Thoracic aorta (tissue), 2 donors: ENCODE measurements at regions not wholly inside any gene's neighbourhood (a gene's known extent, or its start where the extent isn't known, plus 50 kb on each side); places are given as distances from the start of the nearest gene placed in this dataset.

ENCODE experiments used
- ATAC-seq: fragments of 150-250 bp; one replicate; pipeline ENCODE4 v1.8.0; 2017; ENCODE audit warnings: low read depth; ENCODE audit not compliant: insufficient number of reproducible peaks, low FRiP score
- DNase-seq: peaks from one replicate; pipeline ENCODE4 v3.0.0-alpha.2; 2020; ENCODE audit warnings: low spot score
- H3K27ac ChIP-seq, 2 donors: fragments of 200-600 bp; sonication (generic); 1 replicate in 1 of 2; 2 replicates in 1 of 2; pipeline ENCODE4 v1.5.1; 2016; ENCODE audit warnings: mild to moderate bottlenecking in 2 of 2, moderate library complexity in 2 of 2
- H3K27me3 ChIP-seq: fragments of 200-600 bp; sonication (generic); replicated peaks from 2 replicates; pipeline ENCODE4 v1.6.0; 2016; ENCODE audit warnings: mild to moderate bottlenecking; ENCODE audit not compliant: insufficient read depth
- H3K36me3 ChIP-seq: fragments of 200-600 bp; sonication (generic); one replicate; pipeline ENCODE4 v1.5.1; 2016
- H3K4me1 ChIP-seq, 2 donors: fragments of 200-600 bp; sonication (generic); 1 replicate in 1 of 2; 2 replicates in 1 of 2; pipeline versions ENCODE4 v1.5.1 to v1.6.0; 2016; ENCODE audit warnings: low read depth in 2 of 2, mild to moderate bottlenecking in 1 of 2; ENCODE audit not compliant: control insufficient read depth in 1 of 2
- H3K4me3 ChIP-seq: fragments of 200-600 bp; sonication (generic); 2 replicates; pipeline ENCODE4 v1.5.1; 2016; ENCODE audit warnings: mild to moderate bottlenecking
- H3K9me3 ChIP-seq: fragments of 200-600 bp; sonication (generic); 2 replicates; pipeline ENCODE4 v1.5.1; 2016
- CTCF ChIP-seq: fragments of 200-600 bp; sonication (generic); IDR thresholded peaks from one replicate; pipeline ENCODE4 v1.5.1; 2019; ENCODE audit warnings: antibody characterized with exemption

GRCh38 chr1:60229821-60230220, 156.3 kb upstream of the C1orf87 start:
- Histone ChIP-seq H3K36me3 (no peaks in the 10 kb centered on the region), H3K9me3 (no peaks in the 10 kb centered on the region), H3K4me3 (no peak overlapping the region), H3K4me1 (peaks cover 0 to 9% of the 10 kb centered on the region in 2 donors), H3K27ac (no peak overlapping the region), H3K27me3 (no peaks in the 10 kb centered on the region)
- DNase-seq (no peak), ATAC-seq (no peak)
- no peak for TF ChIP-seq CTCF

- Histone ChIP-seq H3K4me3 (no peak overlapping the region), H3K4me1 (peaks cover 0 to 16% of the 10 kb centered on the region in 2 donors), H3K36me3 (no peaks in the 10 kb centered on the region), H3K9me3 (no peaks in the 10 kb centered on the region), H3K27me3 (no peaks in the 10 kb centered on the region), H3K27ac (no peak overlapping the region)
- no peak for TF ChIP-seq CTCF
- ATAC-seq (no peak), DNase-seq (no peak)
Measured at GRCh38 chr1:60228041-60228491, 154.5 kb upstream of the C1orf87 start.

GRCh38 chr1:60227601-60228000, 154.0 kb upstream of the C1orf87 start:
- H3K36me3 ChIP-seq, result no peaks in the 10 kb centered on the region
- H3K4me3 ChIP-seq, result no peak overlapping the region
- no peak overlapping the region for H3K27ac ChIP-seq
- peaks cover 0 to 16% of the 10 kb centered on the region in 2 donors for H3K4me1 ChIP-seq
- DNase-seq (no peak), ATAC-seq (no peak)
- H3K27me3 ChIP-seq, result no peaks in the 10 kb centered on the region
- H3K9me3 ChIP-seq, result no peaks in the 10 kb centered on the region
- no peak for TF ChIP-seq CTCF

- Histone ChIP-seq H3K4me1 (peaks cover 0 to 16% of the 10 kb centered on the region in 2 donors), H3K36me3 (no peaks in the 10 kb centered on the region), H3K9me3 (no peaks in the 10 kb centered on the region), H3K27ac (no peak overlapping the region), H3K4me3 (no peak overlapping the region), H3K27me3 (no peaks in the 10 kb centered on the region)
- TF ChIP-seq CTCF, result no peak
- ATAC-seq, result no peak
- DNase-seq, result no peak
Measured at GRCh38 chr1:60225486-60225885, 151.9 kb upstream of the C1orf87 start.

GRCh38 chr1:60224523-60224922, 151.0 kb upstream of the C1orf87 start:
- no peak for TF ChIP-seq CTCF
- Histone ChIP-seq H3K36me3 (no peaks in the 10 kb centered on the region), H3K27me3 (no peaks in the 10 kb centered on the region), H3K4me3 (no peak overlapping the region), H3K27ac (no peak overlapping the region), H3K9me3 (no peaks in the 10 kb centered on the region), H3K4me1 (peaks cover 0 to 16% of the 10 kb centered on the region in 2 donors)
- no peak for ATAC-seq
- no peak for DNase-seq
